ENCODE measurements at regions not wholly inside any gene's neighbourhood (a gene's known extent, or its start where the extent isn't known, plus 50 kb on each side); places are given as distances from the start of the nearest gene placed in this dataset.

DNA sequence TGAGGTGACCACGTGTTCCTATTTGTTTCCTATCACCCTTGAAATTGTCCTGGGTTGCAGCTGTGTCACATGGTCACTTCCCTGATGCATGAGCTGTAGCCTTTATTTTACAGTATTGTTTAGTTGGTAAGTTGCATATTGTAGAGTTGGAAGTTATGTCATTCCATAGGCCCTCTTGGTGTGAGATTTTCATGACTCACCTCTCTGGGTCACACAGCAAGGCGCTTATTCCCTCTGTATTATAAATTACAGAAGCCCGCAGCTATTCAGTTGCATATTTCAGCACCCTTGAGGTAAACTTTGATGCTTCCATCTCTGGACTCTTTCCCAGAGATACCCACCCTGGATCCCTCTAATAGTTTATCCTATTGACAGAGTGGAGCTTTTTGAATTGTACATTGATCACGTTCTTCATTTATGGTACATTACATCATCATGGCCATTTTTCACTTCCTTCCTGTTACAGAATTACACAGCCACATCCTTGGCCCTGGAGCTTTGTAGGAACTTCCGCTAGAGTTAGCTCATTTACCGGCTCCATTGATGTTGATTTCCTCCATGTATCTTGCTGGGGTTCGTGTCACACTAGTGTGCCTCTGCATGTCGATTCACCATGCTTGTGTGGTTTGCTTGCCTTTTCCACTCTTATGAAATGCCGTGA is 543.1 kb upstream of the RGMA start:
- no peak overlapping the region for H3K27ac ChIP-seq
- H3K4me1 ChIP-seq (ENCODE audit: control insufficient read depth in 1 of 2, low read depth in 2 of 2): no peaks in the 10 kb centered on the region
- TF ChIP-seq, protein P1, sequence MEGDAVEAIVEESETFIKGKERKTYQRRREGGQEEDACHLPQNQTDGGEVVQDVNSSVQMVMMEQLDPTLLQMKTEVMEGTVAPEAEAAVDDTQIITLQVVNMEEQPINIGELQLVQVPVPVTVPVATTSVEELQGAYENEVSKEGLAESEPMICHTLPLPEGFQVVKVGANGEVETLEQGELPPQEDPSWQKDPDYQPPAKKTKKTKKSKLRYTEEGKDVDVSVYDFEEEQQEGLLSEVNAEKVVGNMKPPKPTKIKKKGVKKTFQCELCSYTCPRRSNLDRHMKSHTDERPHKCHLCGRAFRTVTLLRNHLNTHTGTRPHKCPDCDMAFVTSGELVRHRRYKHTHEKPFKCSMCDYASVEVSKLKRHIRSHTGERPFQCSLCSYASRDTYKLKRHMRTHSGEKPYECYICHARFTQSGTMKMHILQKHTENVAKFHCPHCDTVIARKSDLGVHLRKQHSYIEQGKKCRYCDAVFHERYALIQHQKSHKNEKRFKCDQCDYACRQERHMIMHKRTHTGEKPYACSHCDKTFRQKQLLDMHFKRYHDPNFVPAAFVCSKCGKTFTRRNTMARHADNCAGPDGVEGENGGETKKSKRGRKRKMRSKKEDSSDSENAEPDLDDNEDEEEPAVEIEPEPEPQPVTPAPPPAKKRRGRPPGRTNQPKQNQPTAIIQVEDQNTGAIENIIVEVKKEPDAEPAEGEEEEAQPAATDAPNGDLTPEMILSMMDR (IDR thresholded peaks at IDR 0.05): no peak
- H3K27me3 ChIP-seq (replicated peaks; ENCODE audit: insufficient read depth): no peaks in the 10 kb centered on the region
- no peaks in the 10 kb centered on the region for H3K36me3 ChIP-seq
- DNase-seq (ENCODE audit: low spot score): no peak
- no peaks in the 10 kb centered on the region for H3K9me3 ChIP-seq
- H3K4me3 ChIP-seq: no peak overlapping the region
- no peak for ATAC-seq (ENCODE audit: insufficient number of reproducible peaks, low FRiP score, low read depth)

DNA sequence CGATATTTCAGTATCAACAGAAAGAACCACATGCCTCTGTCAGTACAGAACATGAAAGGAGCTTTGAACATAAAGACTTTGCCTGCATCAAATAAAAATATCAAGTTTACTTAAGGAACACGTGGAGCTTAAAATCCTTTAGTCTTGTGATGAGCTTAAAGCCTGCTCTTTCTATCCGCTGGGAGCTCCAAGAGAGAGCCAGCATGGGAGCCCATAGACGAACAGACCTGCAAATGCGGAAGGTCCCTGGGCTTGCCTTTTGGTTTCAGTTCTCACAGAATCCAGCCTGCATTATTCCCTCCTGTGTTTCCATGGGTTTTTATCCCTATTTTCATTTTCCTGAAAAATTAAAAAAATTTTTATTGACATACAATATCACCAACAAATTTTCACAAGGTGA is 530.6 kb upstream of the RGMA start:
- no peak overlapping the region for H3K27ac ChIP-seq
- no peaks in the 10 kb centered on the region for H3K9me3 ChIP-seq
- no peak overlapping the region for H3K4me3 ChIP-seq
- H3K36me3 ChIP-seq: no peaks in the 10 kb centered on the region
- no peaks in the 10 kb centered on the region for H3K27me3 ChIP-seq (replicated peaks; ENCODE audit: insufficient read depth)
- ATAC-seq (ENCODE audit: insufficient number of reproducible peaks, low FRiP score, low read depth) (no peak), DNase-seq (ENCODE audit: low spot score) (no peak)
- TF ChIP-seq, protein P1 (IDR thresholded peaks at IDR 0.05): no peak
- no peaks in the 10 kb centered on the region for H3K4me1 ChIP-seq (ENCODE audit: control insufficient read depth in 1 of 2, low read depth in 2 of 2)

DNA sequence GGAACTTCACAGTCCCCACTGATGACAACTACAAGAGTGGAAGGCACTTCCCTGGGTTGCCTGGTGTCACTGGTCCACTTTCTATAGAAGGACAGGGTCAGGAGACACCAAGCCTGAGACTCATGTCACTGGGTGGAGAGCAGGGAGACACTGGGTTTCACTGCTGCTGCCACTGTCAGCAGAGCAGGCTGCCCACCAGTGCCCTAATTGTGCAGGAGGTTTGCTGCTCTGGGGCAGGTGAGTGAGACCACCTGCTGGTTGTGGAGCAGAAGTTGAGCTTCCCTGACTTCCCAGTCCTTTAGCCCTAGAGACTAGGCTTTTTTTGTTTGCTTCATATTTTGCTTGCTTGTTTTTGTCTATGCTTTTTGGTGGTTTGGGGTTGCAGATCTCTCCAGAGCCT is 528.4 kb upstream of the RGMA start:
- TF ChIP-seq, protein P1 (IDR thresholded peaks at IDR 0.05): no peak
- Histone ChIP-seq H3K4me3 (no peak overlapping the region), H3K4me1 (ENCODE audit: control insufficient read depth in 1 of 2, low read depth in 2 of 2) (no peaks in the 10 kb centered on the region), H3K27me3 (replicated peaks; ENCODE audit: insufficient read depth) (no peaks in the 10 kb centered on the region), H3K36me3 (no peaks in the 10 kb centered on the region), H3K9me3 (no peaks in the 10 kb centered on the region), H3K27ac (no peak overlapping the region)
- DNase-seq (ENCODE audit: low spot score) (no peak), ATAC-seq (ENCODE audit: insufficient number of reproducible peaks, low FRiP score, low read depth) (no peak)

DNA sequence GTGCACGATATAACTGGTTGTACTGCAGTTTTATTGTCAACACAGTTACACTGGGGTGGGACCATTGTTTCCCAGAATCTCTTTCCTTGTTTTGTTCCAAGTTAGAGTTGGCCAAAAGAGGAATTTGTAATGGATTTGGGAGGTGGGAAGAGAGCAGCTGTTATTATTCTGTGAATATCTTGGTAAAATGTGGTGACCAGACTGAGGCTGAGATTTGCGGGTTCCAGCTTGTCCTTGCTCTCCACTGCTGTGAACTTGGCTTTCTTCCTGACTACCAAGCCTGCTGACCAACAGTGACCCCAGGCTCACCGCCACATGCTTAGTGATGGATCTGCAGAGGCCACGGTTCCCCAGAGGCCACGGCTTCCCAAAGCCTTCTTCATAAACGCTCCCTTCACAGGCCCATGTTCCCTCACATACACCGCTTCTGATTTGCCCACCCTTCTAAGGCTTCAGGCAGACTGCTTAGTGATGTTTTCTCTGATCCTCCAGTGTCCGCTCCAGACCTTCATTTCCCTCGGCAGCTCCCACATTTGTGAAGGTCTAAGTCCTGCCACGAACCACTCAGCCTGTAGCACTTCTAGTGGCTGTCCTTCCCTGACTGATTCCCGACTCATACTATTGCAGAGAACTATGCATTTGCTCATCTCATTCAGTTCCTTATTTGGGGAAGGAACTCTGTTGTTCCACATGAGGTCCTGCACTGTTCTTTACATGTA is 525.5 kb upstream of the RGMA start:
- no peak overlapping the region for H3K4me3 ChIP-seq
- DNase-seq (ENCODE audit: low spot score) (no peak), ATAC-seq (ENCODE audit: insufficient number of reproducible peaks, low FRiP score, low read depth) (no peak)
- TF ChIP-seq, protein P1 (IDR thresholded peaks at IDR 0.05): no peak
- H3K27me3 ChIP-seq (replicated peaks; ENCODE audit: insufficient read depth): no peaks in the 10 kb centered on the region
- no peaks in the 10 kb centered on the region for H3K9me3 ChIP-seq
- no peaks in the 10 kb centered on the region for H3K36me3 ChIP-seq
- no peak overlapping the region for H3K27ac ChIP-seq
- H3K4me1 ChIP-seq (ENCODE audit: control insufficient read depth in 1 of 2, low read depth in 2 of 2): no peaks in the 10 kb centered on the region

DNA sequence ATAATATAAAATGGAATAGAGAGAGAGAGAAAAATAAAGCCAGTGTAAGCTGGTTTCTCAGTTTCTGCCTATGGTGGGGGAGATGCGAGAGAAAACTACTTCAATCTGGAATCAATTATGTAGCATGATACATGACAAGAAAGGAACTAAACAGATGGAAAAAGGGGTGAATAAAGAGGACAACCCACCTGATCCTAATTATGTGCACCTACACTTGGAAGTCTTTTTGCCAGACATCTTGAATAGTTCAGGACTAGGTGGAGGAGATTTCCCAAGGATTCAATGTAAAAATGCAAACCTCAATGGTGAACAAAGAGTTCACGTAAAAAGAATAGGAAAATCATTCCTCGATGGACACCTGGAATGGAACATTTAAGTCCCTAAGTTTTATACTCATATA is 524.4 kb upstream of the RGMA start:
- no peak overlapping the region for H3K27ac ChIP-seq
- TF ChIP-seq, protein P1 (IDR thresholded peaks at IDR 0.05): no peak
- no peaks in the 10 kb centered on the region for H3K27me3 ChIP-seq (replicated peaks; ENCODE audit: insufficient read depth)
- H3K36me3 ChIP-seq: no peaks in the 10 kb centered on the region
- no peak for ATAC-seq (ENCODE audit: insufficient number of reproducible peaks, low FRiP score, low read depth)
- no peaks in the 10 kb centered on the region for H3K4me1 ChIP-seq (ENCODE audit: control insufficient read depth in 1 of 2, low read depth in 2 of 2)
- H3K9me3 ChIP-seq: no peaks in the 10 kb centered on the region
- no peak overlapping the region for H3K4me3 ChIP-seq
- DNase-seq (ENCODE audit: low spot score): no peak
